HepG2 (cell line): ENCODE measurements at regions not wholly inside any gene's neighbourhood (a gene's known extent, or its start where the extent isn't known, plus 50 kb on each side); places are given as distances from the start of the nearest gene placed in this dataset.
"Not testable (repeated sequence)": the region's sequence is repeated elsewhere in the genome, so short reads cannot be mapped to it uniquely, and the experiment has no call there.

ENCODE experiments used
- ATAC-seq: fragments of 200-7000 bp; cut with Tn5 transposase; 3 replicates; pipeline ENCODE4 v1.9.1; 2020; ENCODE audit warnings: mild to moderate bottlenecking, moderate library complexity
- BruUV-seq: library from RNA; stranded (reverse); fragments of 400-500 nt; replicated peaks from 2 replicates; lab custom pipeline; 2021; lab: Mats Ljungman, UMichigan
- CTCF ChIA-PET: fragments of 300-600 bp; formaldehyde crosslinking; extraction: SDS; loops from one replicate; lab custom pipeline; 2021; ENCODE audit warnings: low total read pairs, inconsistent platforms, low intra/inter-chr PET ratio; lab: Yijun Ruan, JAX
- POLR2A ChIA-PET: fragments of 350-600 bp; sonication (Branson Sonifier 250); formaldehyde crosslinking; loops from one replicate; lab custom pipeline; 2020; ENCODE audit warnings: antibody characterized with exemption, inconsistent platforms; lab: Yijun Ruan, JAX
- DNase-seq: peaks from one replicate; pipeline ENCODE4 v3.0.0-alpha.2; 2015; ENCODE audit warnings: low spot score
- FAIRE-seq: peaks from 3 replicates; lab custom pipeline; 2011; peaks lifted over from hg19 to GRCh38; lab: Jason Lieb, UNC
- H2AFZ ChIP-seq: one replicate; pipeline ENCODE4 v1.6.1; 2011; ENCODE audit warnings: low read length, inconsistent platforms
- H3K27ac ChIP-seq: fragments of 300-600 bp; 3 replicates; pipeline ENCODE4 v1.8.0; 2011; ENCODE audit warnings: mixed run types, mild to moderate bottlenecking, mixed read lengths, low read length, inconsistent platforms; ENCODE audit not compliant: insufficient read depth; ENCODE audit errors: extremely low read length
- H3K27me3 ChIP-seq, 2 experiments: fragments of 200-600 bp in 1 of 2; 2 replicates in 1 of 2; 3 replicates in 1 of 2; pipeline versions ENCODE4 v1.6.0 to v1.8.0; 2011; ENCODE audit warnings: low read length in 2 of 2, mild to moderate bottlenecking in 2 of 2, moderate library complexity in 2 of 2, inconsistent platforms in 1 of 2; ENCODE audit not compliant: insufficient read depth in 2 of 2, control insufficient read depth in 1 of 2
- H3K36me3 ChIP-seq, 2 experiments: fragments of 200-600 bp in 1 of 2; replicated peaks in 1 of 2; 2 replicates in 1 of 2; 3 replicates in 1 of 2; pipeline versions ENCODE4 v1.5.1 to v1.8.0; 2011; ENCODE audit warnings: low read length in 2 of 2, inconsistent platforms in 1 of 2; ENCODE audit not compliant: insufficient read depth in 2 of 2, control insufficient read depth in 1 of 2
- H3K4me1 ChIP-seq: 2 replicates; pipeline ENCODE4 v1.5.1; 2012; ENCODE audit warnings: low read length, inconsistent platforms; ENCODE audit not compliant: insufficient read depth
- H3K4me2 ChIP-seq: 2 replicates; pipeline ENCODE4 v1.6.0; 2011; ENCODE audit warnings: low read depth, low read length, inconsistent platforms
- H3K4me3 ChIP-seq, 3 experiments: fragments of 200-600 bp in 1 of 3; sonication (generic), shearing (Covaris generic) in 1 of 3; replicated peaks in 1 of 3; 2 replicates each; pipeline ENCODE4 v1.5.1; 2011 to 2016; ENCODE audit warnings: low read length in 3 of 3, inconsistent platforms in 2 of 3, low read depth in 2 of 3, mild to moderate bottlenecking in 2 of 3, control low read depth in 1 of 3, mixed read lengths in 1 of 3; ENCODE audit not compliant: insufficient read depth in 1 of 3
- H3K79me2 ChIP-seq: one replicate; pipeline ENCODE4 v1.6.1; 2011; ENCODE audit warnings: low read length, inconsistent platforms; ENCODE audit not compliant: insufficient read depth
- H3K9ac ChIP-seq: 2 replicates; pipeline ENCODE4 v1.6.0; 2011; ENCODE audit warnings: mild to moderate bottlenecking, low read depth, low read length, inconsistent platforms; ENCODE audit not compliant: insufficient read depth
- H3K9me3 ChIP-seq: 2 replicates; pipeline ENCODE4 v1.5.1; 2012; ENCODE audit warnings: mild to moderate bottlenecking, low read length
- H4K20me1 ChIP-seq: 2 replicates; pipeline ENCODE4 v1.6.0; 2011; ENCODE audit warnings: inconsistent platforms, mild to moderate bottlenecking, low read length, moderate library complexity; ENCODE audit not compliant: insufficient read depth
- EED ChIP-seq: sonication (generic); formaldehyde crosslinking; IDR thresholded peaks from 2 replicates; pipeline ENCODE4 v1.5.0; 2020; ENCODE audit warnings: mild to moderate bottlenecking, missing genetic modification reagents
- HNRNPL ChIP-seq: fragments of 200-400 bp; formaldehyde crosslinking; IDR thresholded peaks from 2 replicates; pipeline ENCODE4 v1.6.1; 2017; ENCODE audit warnings: mild to moderate bottlenecking, low read depth, low read length
- MZF1 ChIP-seq: sonication (generic); formaldehyde crosslinking; IDR thresholded peaks from 2 replicates; pipeline ENCODE4 v1.8.1; 2023; ENCODE audit warnings: mild to moderate bottlenecking, missing genetic modification reagents, borderline replicate concordance
- NR1H2 ChIP-seq: sonication (generic); formaldehyde crosslinking; IDR thresholded peaks from 2 replicates; pipeline ENCODE4 v1.8.1; 2022; ENCODE audit warnings: low read depth, missing genetic modification reagents, borderline replicate concordance
- RAD21 ChIP-seq: fragments of 450-650 bp; formaldehyde crosslinking; IDR thresholded peaks from 2 replicates; pipeline ENCODE4 v1.5.0; 2020; ENCODE audit warnings: mild to moderate bottlenecking
- RFX3 ChIP-seq: IDR thresholded peaks from 2 replicates; pipeline ENCODE4 v1.6.1; 2016; ENCODE audit warnings: missing biosample characterization, missing genetic modification reagents
- RXRB ChIP-seq: IDR thresholded peaks from 2 replicates; pipeline ENCODE4 v1.6.1; 2016; ENCODE audit warnings: borderline replicate concordance, missing genetic modification reagents, missing compliant biosample characterization
- SETDB1 ChIP-seq: sonication (generic); formaldehyde crosslinking; IDR thresholded peaks from 2 replicates; pipeline ENCODE4 v1.5.1; 2020; ENCODE audit warnings: missing genetic modification reagents, mild to moderate bottlenecking, borderline replicate concordance
- TBL1XR1 ChIP-seq: fragments of 150-350 bp; IDR thresholded peaks from 2 replicates; pipeline ENCODE4 v1.6.1; 2014; ENCODE audit warnings: borderline replicate concordance, low read length; ENCODE audit not compliant: partially characterized antibody
- ZNF160 ChIP-seq: sonication (generic); formaldehyde crosslinking; IDR thresholded peaks from 2 replicates; pipeline ENCODE4 v1.8.0; 2022; ENCODE audit warnings: mild to moderate bottlenecking, inconsistent platforms, missing genetic modification reagents
- ZNF317 ChIP-seq: sonication (generic); formaldehyde crosslinking; IDR thresholded peaks from 2 replicates; pipeline ENCODE4 v1.5.0; 2020; ENCODE audit warnings: mild to moderate bottlenecking, missing genetic modification reagents
- ZNF709 ChIP-seq: sonication (generic); formaldehyde crosslinking; IDR thresholded peaks from 2 replicates; pipeline ENCODE4 v1.5.0; 2020; ENCODE audit warnings: mild to moderate bottlenecking, missing genetic modification reagents
- ZSCAN20 ChIP-seq: sonication (generic); formaldehyde crosslinking; IDR thresholded peaks from 2 replicates; pipeline ENCODE4 v1.4.0; 2020; ENCODE audit warnings: missing genetic modification reagents, mild to moderate bottlenecking, borderline replicate concordance
- WGBS: methylation state at CpG from one replicate; pipeline ENCODE4 v1.1.6; 2017; ENCODE audit warnings: low lambda C conversion rate; 5-methylcytosine and 5-hydroxymethylcytosine counted together
- in situ Hi-C: cut with HindIII; loops from 2 replicates; pipeline ENCODE4 v1.10.0; 2017; ENCODE audit warnings: low pct_unique_long_range_greater_than_20kb; ENCODE audit not compliant: extremely low pct_ligation_motif_present
- intact Hi-C: fragments of 100-400 bp; cut with micrococcal nuclease; formaldehyde crosslinking; loops from one replicate; pipeline ENCODE4 v1.10.0; 2022; ENCODE audit not compliant: unreplicated experiment
- TF ChIP-seq, protein P1 (sequence below): sonication (generic); formaldehyde crosslinking; conservative IDR thresholded peaks from 2 replicates; pipeline ENCODE4 v1.8.0; 2022; ENCODE audit warnings: mild to moderate bottlenecking, moderate library complexity, missing genetic modification reagents
- TF ChIP-seq, protein P2 (sequence below): IDR thresholded peaks from 2 replicates; pipeline ENCODE4 v1.6.1; 2016; ENCODE audit warnings: missing genetic modification reagents, missing compliant biosample characterization

DNA sequence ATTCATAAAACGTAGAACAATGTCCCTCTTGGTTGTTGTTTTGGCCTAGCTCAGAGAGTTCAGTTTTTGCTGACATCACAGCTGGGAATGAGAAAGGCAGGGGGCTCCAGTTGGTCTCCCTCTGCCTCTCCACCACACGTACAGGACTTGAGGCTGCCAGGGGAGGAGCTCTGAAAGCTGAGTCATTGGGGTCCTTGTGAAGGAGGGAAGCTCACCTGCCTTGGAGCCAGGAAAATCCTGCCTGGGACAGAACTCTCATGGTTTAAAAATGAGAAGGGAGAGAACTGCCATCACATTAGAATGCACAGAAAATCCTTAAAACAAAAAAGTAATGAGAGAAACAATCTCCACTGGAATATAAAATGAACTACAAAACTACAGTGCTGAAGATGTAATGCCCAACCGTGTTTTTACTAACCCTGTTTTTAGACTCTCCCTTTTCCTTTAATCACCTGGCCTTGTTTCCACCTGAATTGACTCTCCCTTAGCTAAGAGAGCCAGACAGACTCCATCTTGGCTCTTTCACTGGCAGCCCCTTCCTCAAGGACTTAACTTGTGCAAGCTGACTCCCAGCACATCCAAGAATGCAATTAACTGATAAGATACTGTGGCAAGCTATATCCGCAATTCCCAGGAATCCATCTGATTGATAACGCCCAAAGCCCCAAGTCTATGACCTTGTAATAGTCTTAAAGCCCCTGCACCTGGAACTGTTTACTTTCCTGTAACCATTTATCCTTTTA, 58.6 kb upstream of the TARP start:
- H3K4me3 ChIP-seq, H3K9me3 ChIP-seq, BruUV-seq, H3K4me1 ChIP-seq, H3K4me2 ChIP-seq, H3K36me3 ChIP-seq, POLR2A ChIA-PET, H3K9ac ChIP-seq, H3K27me3 ChIP-seq, FAIRE-seq, DNase-seq, ATAC-seq, H3K27ac ChIP-seq, H3K79me2 ChIP-seq, H2AFZ ChIP-seq, intact Hi-C loops, CTCF ChIA-PET, H4K20me1 ChIP-seq: not testable (repeated sequence)
- 3% methylated on average over 5 of the region's 5 CpGs for WGBS
- in situ Hi-C loops = loop anchor here (25.0 kb wide), 1 partner anchor 420 kb away; the partner anchor contains the start of genes EPDR1 and SFRP4

DNA sequence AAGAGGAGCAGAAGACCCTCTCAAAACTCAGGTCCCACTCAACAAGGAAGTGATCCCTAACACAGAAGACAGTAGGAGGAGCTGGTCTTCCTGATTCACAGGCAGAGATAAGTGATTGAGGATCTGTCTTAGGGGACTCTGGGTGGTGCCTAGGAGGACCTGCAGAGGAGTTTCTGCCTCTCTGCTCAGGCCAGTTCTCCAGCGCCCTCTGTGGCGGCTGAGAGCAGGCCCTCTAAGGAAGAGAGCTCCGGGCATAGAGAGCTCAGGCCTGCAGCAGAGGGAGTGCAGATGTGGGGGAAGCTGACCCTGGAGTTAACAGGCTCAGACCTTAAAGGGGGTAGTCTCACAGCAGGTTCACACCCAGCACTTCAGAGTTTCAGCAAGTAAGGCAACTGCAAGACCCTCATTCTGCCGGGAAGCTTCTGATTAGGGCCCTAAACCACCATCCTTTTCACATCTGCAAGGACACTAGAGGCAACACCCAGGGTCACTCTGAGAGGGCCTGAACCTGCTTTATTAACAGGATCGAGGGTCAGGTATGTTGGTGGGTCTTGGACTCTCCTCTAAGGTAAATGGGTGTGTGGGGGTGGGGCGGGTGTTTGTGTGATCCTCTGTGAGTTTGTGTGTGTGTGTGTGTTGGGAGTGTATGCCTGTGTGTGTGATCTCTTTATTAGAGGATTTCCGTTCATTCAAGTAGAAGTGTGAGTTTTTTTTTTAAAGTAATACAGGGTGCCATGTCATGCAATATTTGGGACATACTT, 57.6 kb upstream of the TARP start:
- WGBS = 29% methylated on average over 5 of the region's 7 CpGs
- Histone ChIP-seq H3K79me2 (no peaks in the 10 kb centered on the region), H3K27me3 (0 out of 5 replicates have a peak, but pooled peaks cover 0 to 4% of the 10 kb centered on the region in 2 experiments), H3K4me2 (no peak overlapping the region), H3K27ac (no peak overlapping the region), H2AFZ (no peak overlapping the region), H3K9ac (no peak overlapping the region), H3K4me3 (no peak overlapping the region), H3K36me3 (no peaks in the 10 kb centered on the region), H3K4me1 (no peaks in the 10 kb centered on the region), H4K20me1 (no peaks in the 10 kb centered on the region), H3K9me3 (no peaks in the 10 kb centered on the region)
- ChIA-PET POLR2A (no interaction called here), CTCF (no interaction called here)
- intact Hi-C loops (no loop called here), in situ Hi-C loops (loop anchor here (25.0 kb wide), 1 partner anchor 419 kb away; the partner anchor contains the start of genes EPDR1 and SFRP4)
- BruUV-seq = no TSS peak
- ATAC-seq (peak; percentile 53), DNase-seq (no peak), FAIRE-seq (no peak)
- no peak for TF ChIP-seq HNRNPL
- TF ChIP-seq ZSCAN20 (CRISPR knock-in tag) = no peak
- no peak for TF ChIP-seq ZNF317
- TF ChIP-seq EED (CRISPR knock-in tag) = no peak
- no peak for TF ChIP-seq ZNF160 (CRISPR knock-in tag)
- TF ChIP-seq SETDB1 (CRISPR knock-in tag) = no peak
- no peak for TF ChIP-seq RXRB (CRISPR knock-in tag)
- TF ChIP-seq ZNF709 (CRISPR knock-in tag) = no peak
- TF ChIP-seq, protein P1, sequence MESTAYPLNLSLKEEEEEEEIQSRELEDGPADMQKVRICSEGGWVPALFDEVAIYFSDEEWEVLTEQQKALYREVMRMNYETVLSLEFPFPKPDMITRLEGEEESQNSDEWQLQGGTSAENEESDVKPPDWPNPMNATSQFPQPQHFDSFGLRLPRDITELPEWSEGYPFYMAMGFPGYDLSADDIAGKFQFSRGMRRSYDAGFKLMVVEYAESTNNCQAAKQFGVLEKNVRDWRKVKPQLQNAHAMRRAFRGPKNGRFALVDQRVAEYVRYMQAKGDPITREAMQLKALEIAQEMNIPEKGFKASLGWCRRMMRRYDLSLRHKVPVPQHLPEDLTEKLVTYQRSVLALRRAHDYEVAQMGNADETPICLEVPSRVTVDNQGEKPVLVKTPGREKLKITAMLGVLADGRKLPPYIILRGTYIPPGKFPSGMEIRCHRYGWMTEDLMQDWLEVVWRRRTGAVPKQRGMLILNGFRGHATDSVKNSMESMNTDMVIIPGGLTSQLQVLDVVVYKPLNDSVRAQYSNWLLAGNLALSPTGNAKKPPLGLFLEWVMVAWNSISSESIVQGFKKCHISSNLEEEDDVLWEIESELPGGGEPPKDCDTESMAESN (CRISPR knock-in tag) = no peak
- no peak for TF ChIP-seq NR1H2 (CRISPR knock-in tag)
- no peak for TF ChIP-seq TBL1XR1
- TF ChIP-seq, protein P2, sequence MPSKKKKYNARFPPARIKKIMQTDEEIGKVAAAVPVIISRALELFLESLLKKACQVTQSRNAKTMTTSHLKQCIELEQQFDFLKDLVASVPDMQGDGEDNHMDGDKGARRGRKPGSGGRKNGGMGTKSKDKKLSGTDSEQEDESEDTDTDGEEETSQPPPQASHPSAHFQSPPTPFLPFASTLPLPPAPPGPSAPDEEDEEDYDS (CRISPR knock-in tag) = no peak
- no peak for TF ChIP-seq MZF1 (CRISPR knock-in tag)
- no peak for TF ChIP-seq RAD21
- TF ChIP-seq RFX3 (CRISPR knock-in tag) = no peak
